ENCODE measurements at regions not wholly inside any gene's neighbourhood (a gene's known extent, or its start where the extent isn't known, plus 50 kb on each side); places are given as distances from the start of the nearest gene placed in this dataset.
A peak's percentile ranks its signal among the peaks of the same experiment; 100 is the strongest.

GRCh38 chrX:33831211-33831610 lies 300.9 kb downstream of the FAM47A start:
- no peak for TF ChIP-seq CTCF (IDR thresholded peaks at IDR 0.05; ENCODE audit: insufficient read depth, low read length, severe bottlenecking)
- H3K27me3 ChIP-seq (ENCODE audit: control insufficient read depth, insufficient read depth, low read length) = no peaks in the 10 kb centered on the region
- peak; percentile 2 for DNase-seq (ENCODE audit: low read depth)
- no peak overlapping the region for H3K4me3 ChIP-seq (ENCODE audit: low read depth, low read length)
- H3K36me3 ChIP-seq (ENCODE audit: control insufficient read depth, insufficient read depth, low read length) = no peaks in the 10 kb centered on the region
- FAIRE-seq = no peak

GRCh38 chrX:33817266-33817665 lies 314.8 kb downstream of the FAM47A start:
- FAIRE-seq (no peak), DNase-seq (ENCODE audit: low read depth) (no peak)
- no peak overlapping the region for H3K4me3 ChIP-seq (ENCODE audit: low read depth, low read length)
- TF ChIP-seq CTCF (IDR thresholded peaks at IDR 0.05; ENCODE audit: insufficient read depth, low read length, severe bottlenecking) = no peak
- H3K27me3 ChIP-seq (ENCODE audit: control insufficient read depth, insufficient read depth, low read length) = no peaks in the 10 kb centered on the region
- H3K36me3 ChIP-seq (ENCODE audit: control insufficient read depth, insufficient read depth, low read length) = no peaks in the 10 kb centered on the region

- Histone ChIP-seq H3K36me3 (ENCODE audit: control insufficient read depth, insufficient read depth, low read length) (no peaks in the 10 kb centered on the region), H3K27me3 (ENCODE audit: control insufficient read depth, insufficient read depth, low read length) (no peaks in the 10 kb centered on the region), H3K4me3 (ENCODE audit: low read depth, low read length) (no peak overlapping the region)
- TF ChIP-seq CTCF (IDR thresholded peaks at IDR 0.05; ENCODE audit: insufficient read depth, low read length, severe bottlenecking) = no peak
- FAIRE-seq (no peak), DNase-seq (ENCODE audit: low read depth) (no peak)
Observed at GRCh38 chrX:33808636-33809035, 323.5 kb downstream of the FAM47A start.

- FAIRE-seq (no peak), DNase-seq (ENCODE audit: low read depth) (no peak)
- Histone ChIP-seq H3K27me3 (ENCODE audit: control insufficient read depth, insufficient read depth, low read length) (no peaks in the 10 kb centered on the region), H3K4me3 (ENCODE audit: low read depth, low read length) (no peak overlapping the region), H3K36me3 (ENCODE audit: control insufficient read depth, insufficient read depth, low read length) (no peaks in the 10 kb centered on the region)
- TF ChIP-seq CTCF (IDR thresholded peaks at IDR 0.05; ENCODE audit: insufficient read depth, low read length, severe bottlenecking) = no peak
Observed at GRCh38 chrX:33784548-33784947, 347.6 kb downstream of the FAM47A start.

GRCh38 chrX:33741807-33742206 lies 390.3 kb downstream of the FAM47A start:
- FAIRE-seq = no peak
- Histone ChIP-seq H3K27me3 (ENCODE audit: control insufficient read depth, insufficient read depth, low read length) (no peaks in the 10 kb centered on the region), H3K4me3 (ENCODE audit: low read depth, low read length) (no peak overlapping the region), H3K36me3 (ENCODE audit: control insufficient read depth, insufficient read depth, low read length) (no peaks in the 10 kb centered on the region)
- TF ChIP-seq CTCF (IDR thresholded peaks at IDR 0.05; ENCODE audit: insufficient read depth, low read length, severe bottlenecking) = no peak
- no peak for DNase-seq (ENCODE audit: low read depth)

GRCh38 chrX:33735182-33735581 lies 396.9 kb downstream of the FAM47A start:
- H3K27me3 ChIP-seq (ENCODE audit: control insufficient read depth, insufficient read depth, low read length) = no peaks in the 10 kb centered on the region
- no peak overlapping the region for H3K4me3 ChIP-seq (ENCODE audit: low read depth, low read length)
- H3K36me3 ChIP-seq (ENCODE audit: control insufficient read depth, insufficient read depth, low read length) = no peaks in the 10 kb centered on the region
- FAIRE-seq = no peak
- no peak for DNase-seq (ENCODE audit: low read depth)
- TF ChIP-seq CTCF (IDR thresholded peaks at IDR 0.05; ENCODE audit: insufficient read depth, low read length, severe bottlenecking) = no peak

All from bronchial epithelial cell (primary cell).